ENCODE measurements at regions not wholly inside any gene's neighbourhood (a gene's known extent, or its start where the extent isn't known, plus 50 kb on each side); places are given as distances from the start of the nearest gene placed in this dataset.

GRCh38 chr16:7964744-7965143 lies 625.6 kb downstream of the TMEM114 start:
- Histone ChIP-seq H3K23me2 (ENCODE audit: low read depth, low read length) (no peaks in the 10 kb centered on the region), H3K79me1 (ENCODE audit: low read depth, low read length) (no peaks in the 10 kb centered on the region), H3K9ac (replicated peaks in 1 of 4; ENCODE audit: extremely low read depth in 1 of 4, low read depth in 3 of 4, low read length in 3 of 4) (no peak overlapping the region), H3K36me3 (ENCODE audit: control insufficient read depth in 2 of 4, insufficient read depth in 4 of 4, low read length in 3 of 4) (no peaks in the 10 kb centered on the region), H3K4me3 (ENCODE audit: extremely low read depth in 1 of 4, insufficient read depth in 2 of 4, low read depth in 3 of 4, low read length in 4 of 4) (no peak overlapping the region), H2BK20ac (ENCODE audit: low read length) (no peak overlapping the region), H2BK5ac (ENCODE audit: low read depth, low read length) (no peak overlapping the region), H2BK15ac (ENCODE audit: low read length) (no peak overlapping the region), H3K23ac (ENCODE audit: insufficient read length) (no peak overlapping the region), H4K20me1 (replicated peaks in 1 of 2; ENCODE audit: control insufficient read depth in 1 of 2, insufficient read depth in 2 of 2, low read length in 2 of 2) (no peaks in the 10 kb centered on the region), H3K9me3 (ENCODE audit: insufficient read depth in 2 of 2, low read depth in 1 of 2, low read length in 1 of 2) (no peaks in the 10 kb centered on the region), H2AK5ac (ENCODE audit: low read depth, low read length) (no peak overlapping the region), H3K18ac (ENCODE audit: extremely low read depth, low read length) (no peak overlapping the region), H3K27ac (ENCODE audit: low read depth, low read length) (no peak overlapping the region), H3K56ac (replicated peaks; ENCODE audit: insufficient read length, low read depth, low read length) (no peak overlapping the region), H3K4me1 (replicated peaks in 1 of 4; ENCODE audit: control insufficient read depth in 3 of 4, insufficient read depth in 4 of 4, low read length in 3 of 4) (no peaks in the 10 kb centered on the region), H3K79me2 (ENCODE audit: control insufficient read depth in 1 of 2, insufficient read depth in 2 of 2, low read length in 2 of 2) (no peaks in the 10 kb centered on the region), H2AFZ (ENCODE audit: low read length) (no peak overlapping the region), H3K4me2 (ENCODE audit: insufficient read depth in 1 of 2, low read depth in 2 of 2, low read length in 2 of 2) (no peak overlapping the region), H2BK120ac (replicated peaks; ENCODE audit: low read depth, low read length) (no peak overlapping the region), H2BK12ac (ENCODE audit: low read depth, low read length) (no peak overlapping the region), H4K91ac (replicated peaks; ENCODE audit: insufficient read length, low read length) (no peak overlapping the region), H4K8ac (ENCODE audit: extremely low read depth, insufficient read depth, low read length) (no peak overlapping the region), H3K4ac (replicated peaks; ENCODE audit: insufficient read length, low read depth, low read length) (no peak overlapping the region), H3K27me3 (replicated peaks in 1 of 4; ENCODE audit: control insufficient read depth in 3 of 4, extremely low read depth in 1 of 4, insufficient read depth in 3 of 4, low read length in 3 of 4) (no peaks in the 10 kb centered on the region), H4K5ac (ENCODE audit: insufficient read length, low read depth, low read length) (no peak overlapping the region), H3K14ac (ENCODE audit: insufficient read length) (no peak overlapping the region)
- no peak for DNase-seq (ENCODE audit: low read depth in 1 of 2, low spot score in 2 of 2)
- 90% methylated on average over 5 of the region's 5 CpGs; no CpG with 5 or more reads in 1 of the 2 experiments for WGBS, 2 experiments (ENCODE audit: extremely low coverage in 1 of 2, insufficient coverage in 1 of 2, insufficient read length in 1 of 2, insufficient replicate concordance in 2 of 2, low coverage in 1 of 2, low lambda C conversion rate in 2 of 2, missing lambda C conversion rate in 1 of 2)
- no peak for FAIRE-seq
- ChIA-PET POLR2A (ENCODE audit: partially characterized antibody) (no interaction called here), CTCF (ENCODE audit: partially characterized antibody) (no interaction called here)
- no peak for TF ChIP-seq MAX (IDR thresholded peaks at IDR 0.05)
- no peak for TF ChIP-seq TAF1 (IDR thresholded peaks at IDR 0.05; ENCODE audit: low read depth, low read length)
- no peak for TF ChIP-seq HDAC6 (IDR thresholded peaks at IDR 0.05; ENCODE audit: low read depth, low read length)
